HAP-1 (cell line): ENCODE measurements at regions not wholly inside any gene's neighbourhood (a gene's known extent, or its start where the extent isn't known, plus 50 kb on each side); places are given as distances from the start of the nearest gene placed in this dataset.
"Not testable (repeated sequence)": the region's sequence is repeated elsewhere in the genome, so short reads cannot be mapped to it uniquely, and the experiment has no call there.

ENCODE experiments used
- DNase-seq, 2 experiments: peaks; one replicate each; pipeline ENCODE4 v3.0.0-alpha.2; 2016 to 2020; ENCODE audit warnings: low spot score in 2 of 2
- H3K27me3 ChIP-seq: fragments of 250-450 bp; sonication (Bioruptor Pico); 2 replicates; pipeline ENCODE4 v1.5.1; 2020; ENCODE audit warnings: low read depth, mild to moderate bottlenecking, moderate library complexity
- H3K36me3 ChIP-seq: fragments of 250-450 bp; sonication (Bioruptor Pico); replicated peaks from 2 replicates; pipeline ENCODE4 v1.5.1; 2020; ENCODE audit warnings: mild to moderate bottlenecking
- H3K4me1 ChIP-seq: fragments of 250-450 bp; sonication (Bioruptor Pico); 2 replicates; pipeline ENCODE4 v1.5.1; 2020; ENCODE audit warnings: mild to moderate bottlenecking
- H3K4me3 ChIP-seq: fragments of 250-450 bp; sonication (Bioruptor Pico); 2 replicates; pipeline ENCODE4 v1.5.1; 2020; ENCODE audit warnings: mild to moderate bottlenecking, moderate library complexity
- H3K9me3 ChIP-seq: fragments of 250-450 bp; sonication (Bioruptor Pico); 2 replicates; pipeline ENCODE4 v1.5.1; 2020; ENCODE audit warnings: mild to moderate bottlenecking, moderate library complexity
- in situ Hi-C: fragments of 300-500 bp; cut with MboI; formaldehyde crosslinking; loops from 3 replicates; pipeline ENCODE4 v1.14.3; 2020; ENCODE audit warnings: low sequenced_read_pairs, inconsistent platforms, mixed read lengths

- no peaks in the 10 kb centered on the region for H3K4me1 ChIP-seq
- H3K27me3 ChIP-seq, result no peaks in the 10 kb centered on the region
- no peak overlapping the region for H3K4me3 ChIP-seq
- in situ Hi-C loops, result no loop called here
- DNase-seq, result no peak
- no peaks in the 10 kb centered on the region for H3K36me3 ChIP-seq
- no peaks in the 10 kb centered on the region for H3K9me3 ChIP-seq
These were observed 418.0 kb upstream of the UBE2E3 start for GRCh38 chr2:180562378-180562777.

- Histone ChIP-seq H3K4me3 (no peak overlapping the region), H3K9me3 (no peaks in the 10 kb centered on the region), H3K4me1 (no peaks in the 10 kb centered on the region), H3K27me3 (no peaks in the 10 kb centered on the region), H3K36me3 (no peaks in the 10 kb centered on the region)
- in situ Hi-C loops, result no loop called here
- no peak for DNase-seq
These were observed 420.6 kb upstream of the UBE2E3 start for GRCh38 chr2:180559771-180560170.

GRCh38 chr2:180559038-180559437, 421.4 kb upstream of the UBE2E3 start:
- H3K4me3 ChIP-seq, result no peak overlapping the region
- no peaks in the 10 kb centered on the region for H3K4me1 ChIP-seq
- in situ Hi-C loops, result no loop called here
- no peaks in the 10 kb centered on the region for H3K9me3 ChIP-seq
- H3K36me3 ChIP-seq, result no peaks in the 10 kb centered on the region
- no peak for DNase-seq
- no peaks in the 10 kb centered on the region for H3K27me3 ChIP-seq

- in situ Hi-C loops, result no loop called here
- H3K4me3 ChIP-seq, result no peak overlapping the region
- H3K27me3 ChIP-seq, result no peaks in the 10 kb centered on the region
- DNase-seq, result no peak
- no peaks in the 10 kb centered on the region for H3K9me3 ChIP-seq
- H3K36me3 ChIP-seq, result no peaks in the 10 kb centered on the region
- H3K4me1 ChIP-seq, result no peaks in the 10 kb centered on the region
These were observed 424.9 kb upstream of the UBE2E3 start for GRCh38 chr2:180555391-180555965.

GRCh38 chr2:180554330-180554729, 426.1 kb upstream of the UBE2E3 start:
- H3K4me1 ChIP-seq, result no peaks in the 10 kb centered on the region
- no peaks in the 10 kb centered on the region for H3K36me3 ChIP-seq
- H3K4me3 ChIP-seq, result no peak overlapping the region
- no peaks in the 10 kb centered on the region for H3K9me3 ChIP-seq
- in situ Hi-C loops, result no loop called here
- no peak for DNase-seq
- no peaks in the 10 kb centered on the region for H3K27me3 ChIP-seq

GRCh38 chr2:180553094-180553715, 427.2 kb upstream of the UBE2E3 start:
- Histone ChIP-seq H3K4me1 (no peaks in the 10 kb centered on the region), H3K9me3 (no peaks in the 10 kb centered on the region), H3K36me3 (no peaks in the 10 kb centered on the region), H3K27me3 (no peaks in the 10 kb centered on the region), H3K4me3 (no peak overlapping the region)
- in situ Hi-C loops, result no loop called here
- no peak for DNase-seq

GRCh38 chr2:180542511-180542910, 437.9 kb upstream of the UBE2E3 start:
- Histone ChIP-seq H3K4me3 (no peak overlapping the region), H3K4me1 (no peaks in the 10 kb centered on the region), H3K27me3 (no peaks in the 10 kb centered on the region), H3K36me3 (no peaks in the 10 kb centered on the region), H3K9me3 (no peaks in the 10 kb centered on the region)
- in situ Hi-C loops, result no loop called here
- no peak for DNase-seq

- in situ Hi-C loops, result no loop called here
- no peaks in the 10 kb centered on the region for H3K36me3 ChIP-seq
- no peaks in the 10 kb centered on the region for H3K27me3 ChIP-seq
- DNase-seq, result no peak
- no peak overlapping the region for H3K4me3 ChIP-seq
- no peaks in the 10 kb centered on the region for H3K9me3 ChIP-seq
- no peaks in the 10 kb centered on the region for H3K4me1 ChIP-seq
These were observed 439.6 kb upstream of the UBE2E3 start for GRCh38 chr2:180540761-180541160.

GRCh38 chr2:180539541-180539940, 440.9 kb upstream of the UBE2E3 start:
- in situ Hi-C loops, result no loop called here
- Histone ChIP-seq H3K36me3 (no peaks in the 10 kb centered on the region), H3K9me3 (no peaks in the 10 kb centered on the region), H3K27me3 (no peaks in the 10 kb centered on the region), H3K4me1 (no peaks in the 10 kb centered on the region), H3K4me3 (no peak overlapping the region)
- DNase-seq, result no peak

- in situ Hi-C loops, result no loop called here
These were observed 445.1 kb upstream of the UBE2E3 start for GRCh38 chr2:180535289-180535688.

GRCh38 chr2:180531787-180532186, 448.6 kb upstream of the UBE2E3 start:
- DNase-seq, H3K27me3 ChIP-seq, in situ Hi-C loops, H3K4me1 ChIP-seq, H3K36me3 ChIP-seq, H3K9me3 ChIP-seq, H3K4me3 ChIP-seq: not testable (repeated sequence)

More at GRCh38 chr2:180535289-180535688, 445.1 kb upstream of the UBE2E3 start:
- DNase-seq, result no peak
- Histone ChIP-seq H3K4me3 (no peak overlapping the region), H3K27me3 (no peaks in the 10 kb centered on the region), H3K4me1 (no peaks in the 10 kb centered on the region), H3K9me3 (no peaks in the 10 kb centered on the region), H3K36me3 (no peaks in the 10 kb centered on the region)

GRCh38 chr2:180524499-180524898, 455.9 kb upstream of the UBE2E3 start:
- H3K27me3 ChIP-seq, result no peaks in the 10 kb centered on the region
- in situ Hi-C loops, result no loop called here
- H3K4me3 ChIP-seq, result no peak overlapping the region
- H3K36me3 ChIP-seq, result no peaks in the 10 kb centered on the region
- no peak for DNase-seq
- H3K9me3 ChIP-seq, result no peaks in the 10 kb centered on the region
- H3K4me1 ChIP-seq, result peaks cover 9% of the 10 kb centered on the region

GRCh38 chr2:180523621-180524340, 456.6 kb upstream of the UBE2E3 start:
- Histone ChIP-seq H3K27me3 (no peaks in the 10 kb centered on the region), H3K4me1 (peaks cover 9% of the 10 kb centered on the region), H3K36me3 (no peaks in the 10 kb centered on the region), H3K9me3 (no peaks in the 10 kb centered on the region), H3K4me3 (no peak overlapping the region)
- DNase-seq, result no peak
- in situ Hi-C loops, result no loop called here

GRCh38 chr2:180520921-180521581, 459.4 kb upstream of the UBE2E3 start:
- no peaks in the 10 kb centered on the region for H3K9me3 ChIP-seq
- H3K4me3 ChIP-seq, result no peak overlapping the region
- H3K4me1 ChIP-seq, result peaks cover 11% of the 10 kb centered on the region
- DNase-seq, result no peak
- no peaks in the 10 kb centered on the region for H3K27me3 ChIP-seq
- H3K36me3 ChIP-seq, result no peaks in the 10 kb centered on the region
- in situ Hi-C loops, result no loop called here
